BLaER1 (cell line): ENCODE measurements at regions not wholly inside any gene's neighbourhood (a gene's known extent, or its start where the extent isn't known, plus 50 kb on each side); places are given as distances from the start of the nearest gene placed in this dataset.
"Not testable (repeated sequence)": the region's sequence is repeated elsewhere in the genome, so short reads cannot be mapped to it uniquely, and the experiment has no call there.

Experiments
- H3K27ac ChIP-seq: shearing (Covaris generic); formaldehyde crosslinking; 2 replicates; pipeline ENCODE4 v1.8.1; 2022
- H3K27me3 ChIP-seq: shearing (Covaris generic); formaldehyde crosslinking; 2 replicates; pipeline ENCODE4 v1.8.1; 2022
- H3K36me3 ChIP-seq: shearing (Covaris generic); formaldehyde crosslinking; 2 replicates; pipeline ENCODE4 v1.8.1; 2022
- H3K4me1 ChIP-seq: shearing (Covaris generic); formaldehyde crosslinking; 2 replicates; pipeline ENCODE4 v1.8.1; 2022
- H3K4me2 ChIP-seq: shearing (Covaris generic); formaldehyde crosslinking; 2 replicates; pipeline ENCODE4 v1.8.1; 2022
- H3K4me3 ChIP-seq: shearing (Covaris generic); formaldehyde crosslinking; 2 replicates; pipeline ENCODE4 v1.8.1; 2022
- H3K9ac ChIP-seq: shearing (Covaris generic); formaldehyde crosslinking; 2 replicates; pipeline ENCODE4 v1.8.1; 2022
- H3K9me3 ChIP-seq: shearing (Covaris generic); formaldehyde crosslinking; 2 replicates; pipeline ENCODE4 v1.8.1; 2022
- H4K20me1 ChIP-seq: shearing (Covaris generic); formaldehyde crosslinking; 2 replicates; pipeline ENCODE4 v1.8.1; 2022
- Cebpa-rat ChIP-seq: shearing (Covaris generic); IDR thresholded peaks from 2 replicates; pipeline ENCODE4 v1.8.1; 2022

DNA sequence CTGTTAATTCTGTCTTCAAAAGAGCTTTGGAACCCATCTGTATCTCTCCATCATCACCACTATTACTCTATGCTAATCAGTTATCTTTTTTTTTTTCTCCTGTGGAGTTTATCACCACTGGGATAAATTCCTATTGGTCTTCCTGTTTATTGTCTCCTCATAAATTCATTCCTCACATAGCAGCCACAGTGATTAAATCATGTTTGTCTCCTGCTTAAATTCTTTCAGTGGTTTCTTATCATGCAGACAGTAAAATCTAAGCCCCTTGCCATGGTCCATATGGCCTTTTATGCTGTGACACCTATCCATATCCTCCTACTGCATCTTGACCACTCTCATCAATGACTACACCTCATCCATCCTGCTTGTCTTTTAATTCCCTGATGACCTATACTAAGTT, 239.8 kb upstream of the ZEB2 start:
- Histone ChIP-seq H3K4me2 (no peak overlapping the region), H3K4me3 (no peak overlapping the region), H3K27ac (no peak overlapping the region), H3K36me3 (no peaks in the 10 kb centered on the region), H3K9ac (no peak overlapping the region), H3K27me3 (no peaks in the 10 kb centered on the region; the same call in 1 of the 2 replicates), H3K4me1 (no peaks in the 10 kb centered on the region), H3K9me3 (peaks cover 17% of the 10 kb centered on the region), H4K20me1 (no peaks in the 10 kb centered on the region)
- no peak for TF ChIP-seq Cebpa-rat

DNA sequence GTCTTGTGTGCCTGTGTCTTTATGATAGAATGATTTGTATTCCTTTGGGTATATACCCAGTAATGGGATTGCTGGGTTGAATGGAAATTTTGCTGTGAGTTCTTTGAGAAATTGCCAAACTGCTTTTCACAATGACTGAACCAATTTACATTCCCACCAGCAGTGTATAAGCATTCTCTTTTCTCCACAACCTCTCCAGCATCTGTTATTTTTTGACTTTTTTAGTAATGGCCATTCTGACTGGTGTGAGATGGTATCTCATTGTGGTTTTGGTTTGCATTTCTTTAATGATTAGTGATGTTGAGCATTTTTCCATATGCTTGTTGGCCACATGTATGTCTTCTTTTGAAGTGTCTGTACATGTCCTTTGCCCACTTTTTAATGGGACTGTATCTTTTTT, 238.3 kb upstream of the ZEB2 start:
- H3K27ac ChIP-seq, H3K9ac ChIP-seq, H3K27me3 ChIP-seq, H3K4me3 ChIP-seq, H4K20me1 ChIP-seq, H3K36me3 ChIP-seq, H3K4me1 ChIP-seq, H3K4me2 ChIP-seq: not testable (repeated sequence)
- peaks cover 17% of the 10 kb centered on the region for H3K9me3 ChIP-seq

- Histone ChIP-seq H3K36me3 (no peaks in the 10 kb centered on the region), H3K4me3 (no peak overlapping the region), H3K4me1 (no peaks in the 10 kb centered on the region), H3K9me3 (peaks cover 15% of the 10 kb centered on the region), H4K20me1 (no peaks in the 10 kb centered on the region), H3K27ac (no peak overlapping the region), H3K27me3 (no peaks in the 10 kb centered on the region), H3K9ac (no peak overlapping the region), H3K4me2 (no peak overlapping the region)
- TF ChIP-seq Cebpa-rat = no peak
These were observed 233.5 kb upstream of the ZEB2 start for GRCh38 chr2:144753416-144753815.

GRCh38 chr2:144751142-144751905, 231.4 kb upstream of the ZEB2 start:
- Histone ChIP-seq H4K20me1 (no peaks in the 10 kb centered on the region), H3K4me3 (no peak overlapping the region), H3K27me3 (no peaks in the 10 kb centered on the region), H3K27ac (no peak overlapping the region), H3K4me2 (no peak overlapping the region), H3K9me3 (peaks cover 29% of the 10 kb centered on the region), H3K9ac (no peak overlapping the region), H3K36me3 (no peaks in the 10 kb centered on the region), H3K4me1 (no peaks in the 10 kb centered on the region)
- no peak for TF ChIP-seq Cebpa-rat

DNA sequence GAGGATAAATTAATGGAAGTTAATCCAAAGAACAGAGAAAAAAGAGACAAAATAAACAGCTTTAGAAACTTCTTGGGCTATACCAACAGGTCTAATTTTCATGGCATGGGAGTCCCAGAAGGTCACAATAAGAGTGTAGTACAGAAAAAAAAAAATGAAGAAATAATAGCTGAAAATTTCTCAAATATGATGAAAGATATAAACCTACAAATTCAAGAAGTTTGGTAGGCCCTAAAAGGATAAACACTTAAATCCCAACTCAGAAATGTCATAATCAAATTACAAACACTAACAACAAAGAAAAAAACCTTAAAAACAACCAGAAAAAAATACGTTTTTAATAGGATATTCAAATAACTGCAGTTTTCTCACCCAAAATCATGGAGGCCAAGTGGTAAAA, 229.3 kb upstream of the ZEB2 start:
- peaks cover 50% of the 10 kb centered on the region for H3K9me3 ChIP-seq
- no peak overlapping the region for H3K9ac ChIP-seq
- H3K4me3 ChIP-seq = no peak overlapping the region
- no peaks in the 10 kb centered on the region for H3K36me3 ChIP-seq
- H3K4me2 ChIP-seq = no peak overlapping the region
- TF ChIP-seq Cebpa-rat = no peak
- H3K27ac ChIP-seq = no peak overlapping the region
- no peaks in the 10 kb centered on the region for H4K20me1 ChIP-seq
- H3K4me1 ChIP-seq = no peaks in the 10 kb centered on the region
- no peaks in the 10 kb centered on the region for H3K27me3 ChIP-seq

DNA sequence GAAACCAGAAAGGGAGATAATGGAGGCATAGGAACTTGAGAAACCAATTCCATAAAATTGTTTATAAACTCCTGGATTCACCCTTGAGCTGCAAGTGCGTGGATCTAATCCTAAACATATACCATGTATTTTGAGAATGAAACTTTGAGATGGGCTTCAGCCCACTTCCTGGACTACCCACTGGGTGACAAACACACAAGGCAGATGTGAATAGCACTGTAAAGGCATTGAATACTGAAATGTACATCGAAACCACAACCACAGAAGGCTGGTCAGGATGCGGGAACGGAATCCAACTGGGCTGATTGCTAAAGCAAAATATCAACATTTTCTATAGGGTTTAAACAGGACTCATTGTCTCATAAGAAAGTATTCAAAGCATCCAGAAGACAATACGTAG, 228.5 kb upstream of the ZEB2 start:
- Histone ChIP-seq H3K4me1 (no peaks in the 10 kb centered on the region), H3K4me3 (no peak overlapping the region), H3K9me3 (peaks cover 55% of the 10 kb centered on the region), H3K4me2 (no peak overlapping the region), H4K20me1 (no peaks in the 10 kb centered on the region), H3K9ac (no peak overlapping the region), H3K27ac (no peak overlapping the region), H3K36me3 (no peaks in the 10 kb centered on the region), H3K27me3 (no peaks in the 10 kb centered on the region)
- TF ChIP-seq Cebpa-rat = no peak

DNA sequence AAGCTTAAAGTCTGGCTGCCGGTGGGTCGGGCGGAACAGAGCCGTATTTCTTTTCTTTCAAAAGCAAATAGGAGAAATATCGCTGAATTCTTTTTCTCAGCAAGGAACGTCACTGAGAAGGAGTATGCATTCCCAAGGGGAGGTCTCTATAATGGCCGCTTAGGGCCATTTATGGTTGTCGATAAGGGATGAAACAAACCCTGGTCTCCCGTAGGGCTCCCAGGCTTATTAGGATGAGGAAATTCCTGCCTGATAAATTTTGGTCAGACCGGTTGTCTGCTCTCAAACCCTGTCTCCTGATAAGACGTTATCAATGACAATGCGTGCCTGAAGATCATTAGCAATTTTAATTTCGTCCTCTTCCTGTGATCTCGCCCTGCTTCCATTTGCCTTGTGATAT, 227.7 kb upstream of the ZEB2 start:
- H3K36me3 ChIP-seq = no peaks in the 10 kb centered on the region
- TF ChIP-seq Cebpa-rat = no peak
- H3K4me1 ChIP-seq = no peaks in the 10 kb centered on the region
- H3K27me3 ChIP-seq = no peaks in the 10 kb centered on the region
- no peak overlapping the region for H3K4me3 ChIP-seq
- peaks cover 55% of the 10 kb centered on the region for H3K9me3 ChIP-seq
- no peak overlapping the region for H3K4me2 ChIP-seq
- H3K27ac ChIP-seq = no peak overlapping the region
- no peaks in the 10 kb centered on the region for H4K20me1 ChIP-seq
- H3K9ac ChIP-seq = no peak overlapping the region

GRCh38 chr2:144745424-144745823, 225.5 kb upstream of the ZEB2 start:
- H3K27me3 ChIP-seq = no peaks in the 10 kb centered on the region
- no peaks in the 10 kb centered on the region for H3K36me3 ChIP-seq
- H4K20me1 ChIP-seq = no peaks in the 10 kb centered on the region
- H3K4me1 ChIP-seq = no peaks in the 10 kb centered on the region
- peaks cover 65% of the 10 kb centered on the region for H3K9me3 ChIP-seq
- TF ChIP-seq Cebpa-rat = no peak
- H3K27ac ChIP-seq = no peak overlapping the region
- H3K4me3 ChIP-seq = no peak overlapping the region
- H3K4me2 ChIP-seq = no peak overlapping the region
- no peak overlapping the region for H3K9ac ChIP-seq

DNA sequence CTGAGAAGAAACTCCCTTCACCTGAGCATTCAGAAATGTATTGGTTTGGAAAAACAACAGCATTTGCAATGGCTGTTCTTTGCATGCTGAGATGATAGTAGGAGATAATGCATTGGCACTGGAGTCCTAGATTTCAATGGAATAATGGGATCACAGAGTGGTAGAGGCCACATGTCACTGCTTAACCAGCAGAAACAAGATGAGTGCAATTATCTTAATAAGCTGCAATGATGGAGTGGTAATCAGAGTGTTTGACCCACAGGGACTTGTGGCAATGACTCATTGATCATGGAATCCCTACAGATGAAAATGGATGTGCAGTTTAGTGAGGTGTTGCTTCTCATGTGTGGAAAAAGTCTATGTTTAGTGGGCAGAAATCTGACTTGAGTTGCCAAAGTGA, 218.8 kb upstream of the ZEB2 start:
- H3K27me3 ChIP-seq = no peaks in the 10 kb centered on the region
- no peak overlapping the region for H3K9ac ChIP-seq
- no peaks in the 10 kb centered on the region; the same call in 1 of the 2 replicates for H3K36me3 ChIP-seq
- no peaks in the 10 kb centered on the region for H3K4me1 ChIP-seq
- no peak overlapping the region for H3K4me3 ChIP-seq
- peaks cover 30% of the 10 kb centered on the region for H3K9me3 ChIP-seq
- H3K4me2 ChIP-seq = no peak overlapping the region
- no peak for TF ChIP-seq Cebpa-rat
- H4K20me1 ChIP-seq = no peaks in the 10 kb centered on the region
- H3K27ac ChIP-seq = no peak overlapping the region

DNA sequence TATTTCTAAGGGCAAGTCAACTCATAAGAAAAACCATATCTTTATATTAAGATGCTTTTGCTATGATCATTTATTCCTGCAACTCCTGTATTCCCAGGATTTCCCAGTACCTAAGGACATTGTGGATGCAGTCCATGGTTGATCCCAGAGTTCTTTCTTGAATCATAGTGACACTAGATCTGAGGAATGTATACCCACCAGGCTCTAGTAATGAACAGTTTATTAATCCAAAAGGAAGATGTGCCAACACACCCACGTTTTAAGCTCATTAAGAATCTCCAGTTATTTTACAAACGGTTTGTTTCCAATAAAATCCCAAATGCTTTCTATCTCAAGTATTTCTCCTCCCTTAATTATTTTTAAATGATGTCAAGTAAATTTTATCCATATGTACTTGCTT, 210.8 kb upstream of the ZEB2 start:
- H3K9me3 ChIP-seq = peaks cover 12% of the 10 kb centered on the region

DNA sequence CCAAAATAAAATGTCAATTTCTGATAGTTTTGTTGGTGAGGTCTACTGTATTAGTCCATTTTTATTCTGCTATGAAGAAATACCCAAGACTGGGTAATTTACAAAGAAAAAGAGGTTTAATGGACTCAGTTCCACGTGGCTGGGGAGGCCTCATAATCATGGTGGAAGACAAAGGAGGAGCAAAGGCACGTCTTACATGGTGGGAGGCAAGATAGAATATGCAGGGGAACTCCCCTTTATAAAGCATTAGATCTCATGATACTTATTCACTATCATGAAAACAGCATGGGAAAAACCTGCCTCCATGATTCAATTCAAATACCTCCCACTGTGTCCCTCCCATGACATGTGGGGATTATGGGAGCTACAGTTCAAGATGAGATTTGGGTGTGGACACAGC, 204.5 kb upstream of the ZEB2 start:
- not testable (repeated sequence) for H3K9me3 ChIP-seq, H3K4me1 ChIP-seq, H3K36me3 ChIP-seq, H3K4me3 ChIP-seq, H4K20me1 ChIP-seq, H3K27me3 ChIP-seq, H3K27ac ChIP-seq, H3K4me2 ChIP-seq, H3K9ac ChIP-seq

More for the DNA sequence above, 210.8 kb upstream of the ZEB2 start:
- H3K4me1 ChIP-seq = no peaks in the 10 kb centered on the region
- H3K27me3 ChIP-seq = no peaks in the 10 kb centered on the region
- no peaks in the 10 kb centered on the region for H4K20me1 ChIP-seq
- no peak overlapping the region for H3K4me2 ChIP-seq
- no peaks in the 10 kb centered on the region; the same call in 1 of the 2 replicates for H3K36me3 ChIP-seq
- no peak overlapping the region for H3K27ac ChIP-seq
- no peak overlapping the region for H3K9ac ChIP-seq
- H3K4me3 ChIP-seq = no peak overlapping the region
- TF ChIP-seq Cebpa-rat = no peak
